H9 (cell line): ENCODE measurements at regions not wholly inside any gene's neighbourhood (a gene's known extent, or its start where the extent isn't known, plus 50 kb on each side); places are given as distances from the start of the nearest gene placed in this dataset.

Experiments
- DNase-seq: peaks from one replicate; pipeline ENCODE4 v3.0.0-alpha.2; 2017
- H2AFZ ChIP-seq: one replicate; pipeline ENCODE4 v1.6.1; 2013; ENCODE audit warnings: mild to moderate bottlenecking, low read length, control low read depth, moderate library complexity
- H2AK5ac ChIP-seq: 2 replicates; pipeline ENCODE4 v1.6.1; 2013; ENCODE audit warnings: low read length, control low read depth, mixed read lengths; ENCODE audit not compliant: insufficient read length
- H2BK120ac ChIP-seq: one replicate; pipeline ENCODE4 v1.6.1; 2013; ENCODE audit warnings: low read depth, mild to moderate bottlenecking, low read length, control low read depth, inconsistent platforms; ENCODE audit not compliant: poor library complexity, severe bottlenecking
- H2BK12ac ChIP-seq: 2 replicates; pipeline ENCODE4 v1.6.1; 2013; ENCODE audit warnings: low read length, control low read depth, mixed read lengths, low read depth; ENCODE audit not compliant: insufficient read length
- H2BK15ac ChIP-seq: 2 replicates; pipeline ENCODE4 v1.6.1; 2013; ENCODE audit warnings: low read depth, low read length, control low read depth
- H2BK20ac ChIP-seq: one replicate; pipeline ENCODE4 v1.6.1; 2013; ENCODE audit warnings: low read depth, mild to moderate bottlenecking, low read length, control low read depth, inconsistent platforms; ENCODE audit not compliant: poor library complexity, severe bottlenecking
- H2BK5ac ChIP-seq: 2 replicates; pipeline ENCODE4 v1.6.1; 2013; ENCODE audit warnings: low read length, control low read depth, mixed read lengths; ENCODE audit not compliant: insufficient read length
- H3K14ac ChIP-seq: 2 replicates; pipeline ENCODE4 v1.6.1; 2013; ENCODE audit warnings: low read length, control low read depth; ENCODE audit not compliant: insufficient read depth
- H3K18ac ChIP-seq: 2 replicates; pipeline ENCODE4 v1.6.1; 2013; ENCODE audit warnings: low read depth, mild to moderate bottlenecking, mixed read lengths, low read length, control low read depth; ENCODE audit not compliant: insufficient read length
- H3K23ac ChIP-seq: 2 replicates; pipeline ENCODE4 v1.6.1; 2013; ENCODE audit warnings: low read length, control low read depth, mixed read lengths, low read depth; ENCODE audit not compliant: insufficient read length
- H3K23me2 ChIP-seq: 2 replicates; pipeline ENCODE4 v1.6.1; 2013; ENCODE audit warnings: low read depth, mild to moderate bottlenecking, mixed read lengths, low read length, control low read depth; ENCODE audit not compliant: insufficient read length, poor library complexity, severe bottlenecking
- H3K27ac ChIP-seq: 2 replicates; pipeline ENCODE4 v1.5.1; 2013; ENCODE audit warnings: low read length, control low read depth, mixed read lengths, low read depth; ENCODE audit not compliant: insufficient read length
- H3K27me3 ChIP-seq: 2 replicates; pipeline ENCODE4 v1.6.1; 2013; ENCODE audit warnings: low read length, control low read depth, inconsistent platforms; ENCODE audit not compliant: insufficient read depth
- H3K4ac ChIP-seq: 2 replicates; pipeline ENCODE4 v1.6.1; 2013; ENCODE audit warnings: low read depth, mild to moderate bottlenecking, control low read depth, inconsistent platforms, low read length, moderate library complexity
- H3K4me1 ChIP-seq: 2 replicates; pipeline ENCODE4 v1.6.1; 2013; ENCODE audit warnings: low read length, control low read depth, inconsistent platforms; ENCODE audit not compliant: insufficient read depth
- H3K4me2 ChIP-seq: 2 replicates; pipeline ENCODE4 v1.6.1; 2013; ENCODE audit warnings: low read length, control low read depth, mixed read lengths; ENCODE audit not compliant: insufficient read length, insufficient read depth
- H3K56ac ChIP-seq: 2 replicates; pipeline ENCODE4 v1.6.1; 2013; ENCODE audit warnings: low read depth, mild to moderate bottlenecking, mixed read lengths, low read length, control low read depth; ENCODE audit not compliant: insufficient read length
- H3K79me1 ChIP-seq: 2 replicates; pipeline ENCODE4 v1.6.1; 2013; ENCODE audit warnings: low read depth, mild to moderate bottlenecking, moderate library complexity, low read length, control low read depth, inconsistent platforms; ENCODE audit not compliant: insufficient read depth, poor library complexity, severe bottlenecking
- H3K79me2 ChIP-seq: 2 replicates; pipeline ENCODE4 v1.6.1; 2013; ENCODE audit warnings: low read length, control low read depth, inconsistent platforms; ENCODE audit not compliant: insufficient read depth
- H3K9ac ChIP-seq: 2 replicates; pipeline ENCODE4 v1.6.1; 2013; ENCODE audit warnings: low read length, control low read depth, mixed read lengths; ENCODE audit not compliant: insufficient read length; ENCODE audit errors: extremely low read depth
- H3K9me3 ChIP-seq: one replicate; pipeline ENCODE4 v1.6.1; 2013; ENCODE audit warnings: low read depth, low read length, inconsistent platforms; ENCODE audit not compliant: control insufficient read depth
- H3T11ph ChIP-seq: one replicate; pipeline ENCODE4 v1.6.1; 2013; ENCODE audit warnings: mild to moderate bottlenecking, low read length, control low read depth, inconsistent platforms
- H4K20me1 ChIP-seq: one replicate; pipeline ENCODE4 v1.6.1; 2013; ENCODE audit not compliant: control insufficient read depth, insufficient read length, insufficient read depth
- H4K5ac ChIP-seq: 2 replicates; pipeline ENCODE4 v1.6.1; 2013; ENCODE audit warnings: low read depth, mild to moderate bottlenecking, mixed read lengths, low read length, control low read depth; ENCODE audit not compliant: insufficient read length
- H4K8ac ChIP-seq: replicated peaks from 2 replicates; pipeline ENCODE4 v1.6.1; 2013; ENCODE audit warnings: low read length, control low read depth, mixed read lengths, low read depth; ENCODE audit not compliant: insufficient read length
- H4K91ac ChIP-seq: 2 replicates; pipeline ENCODE4 v1.6.1; 2013; ENCODE audit warnings: low read depth, mild to moderate bottlenecking, moderate library complexity, mixed read lengths, low read length, control low read depth; ENCODE audit not compliant: insufficient read length
- H3K27ac Mint-ChIP-seq, 3 experiments: 2 replicates in 2 of 3; 3 replicates in 1 of 3; pipeline ENCODE4 v1.8.0; 2020 to 2021; ENCODE audit warnings: mixed read lengths in 3 of 3, mild to moderate bottlenecking in 1 of 3, moderate library complexity in 1 of 3
- H3K27me3 Mint-ChIP-seq: 2 replicates; pipeline ENCODE4 v1.8.0; 2021; ENCODE audit warnings: low read depth, mild to moderate bottlenecking, moderate library complexity, mixed read lengths
- H3K36me3 Mint-ChIP-seq, 3 experiments: 2 replicates in 2 of 3; 3 replicates in 1 of 3; pipeline ENCODE4 v1.8.0; 2020 to 2021; ENCODE audit warnings: low read depth in 3 of 3, mixed read lengths in 3 of 3; ENCODE audit not compliant: insufficient read depth in 1 of 3
- H3K4me1 Mint-ChIP-seq, 2 experiments: 2 replicates each; pipeline ENCODE4 v1.8.0; 2020; ENCODE audit warnings: mixed read lengths in 2 of 2
- H3K4me3 Mint-ChIP-seq, 2 experiments: 2 replicates in 1 of 2; 3 replicates in 1 of 2; pipeline ENCODE4 v1.8.0; 2020 to 2021; ENCODE audit warnings: mild to moderate bottlenecking in 2 of 2, mixed read lengths in 2 of 2, moderate library complexity in 1 of 2
- H3K9me3 Mint-ChIP-seq, 2 experiments: 2 replicates in 1 of 2; 3 replicates in 1 of 2; pipeline ENCODE4 v1.8.0; 2020; ENCODE audit warnings: mild to moderate bottlenecking in 2 of 2, mixed read lengths in 2 of 2, moderate library complexity in 1 of 2
- WGBS: extraction: QIAGEN DNeasy Blood & Tissue Kit; methylation state at CpG from one replicate; pipeline ENCODE4 v1.1.7; 2013; ENCODE audit warnings: missing lambda C conversion rate, low lambda C conversion rate, mixed read lengths; ENCODE audit not compliant: insufficient read length; ENCODE audit errors: extremely low coverage; 5-methylcytosine and 5-hydroxymethylcytosine counted together
- TF ChIP-seq, protein P1 (sequence below): fragments of 200-600 bp; sonication (generic); conservative IDR thresholded peaks from 3 replicates; pipeline ENCODE4 v1.8.0; 2021; ENCODE audit warnings: antibody characterized with exemption, mild to moderate bottlenecking

DNA sequence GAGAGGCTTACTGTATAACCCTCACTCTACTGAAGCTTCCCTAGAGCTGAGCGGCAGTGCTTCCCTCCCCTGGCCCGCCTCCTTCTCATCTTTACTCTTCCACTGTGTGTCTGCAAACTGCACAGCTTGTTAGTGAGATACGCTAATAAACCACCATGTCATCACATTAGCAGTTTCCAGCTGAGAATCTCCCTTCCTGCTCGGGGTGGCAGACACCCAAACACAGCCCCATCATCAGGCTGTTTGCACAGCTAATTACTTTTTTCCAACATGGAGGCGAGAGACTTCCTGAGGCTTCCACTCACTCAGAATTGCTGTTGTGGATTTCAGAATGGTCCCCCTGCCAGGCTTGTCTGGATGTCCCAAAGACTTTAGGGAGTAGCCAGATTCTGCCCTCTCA is 444.9 kb upstream of the SULF2 start:
- no peak overlapping the region for H3K27ac Mint-ChIP-seq
- no peak overlapping the region for H4K8ac ChIP-seq
- H3K9me3 Mint-ChIP-seq = peaks cover 4 to 9% of the 10 kb centered on the region in 2 experiments; a peak in 4 of 5 replicates
- no peak for DNase-seq
- H2BK120ac ChIP-seq = no peak overlapping the region
- H2AFZ ChIP-seq = no peak overlapping the region
- H3K36me3 Mint-ChIP-seq = peaks cover 0 to 4% (median 3%) of the 10 kb centered on the region in 3 experiments; a peak in 2 of 7 replicates
- no peak overlapping the region for H4K91ac ChIP-seq
- no peaks in the 10 kb centered on the region; the same call in 1 of the 2 replicates for H3K27me3 Mint-ChIP-seq
- no peaks in the 10 kb centered on the region for H3K4me1 Mint-ChIP-seq
- no peaks in the 10 kb centered on the region for H3K23me2 ChIP-seq
- H3K4me1 ChIP-seq = no peaks in the 10 kb centered on the region
- H3K23ac ChIP-seq = no peak overlapping the region
- H4K5ac ChIP-seq = no peak overlapping the region
- no peak overlapping the region for H3T11ph ChIP-seq
- no peak overlapping the region for H3K56ac ChIP-seq
- H3K18ac ChIP-seq = no peak overlapping the region
- H2AK5ac ChIP-seq = no peak overlapping the region
- no peak overlapping the region for H3K4me2 ChIP-seq
- no peaks in the 10 kb centered on the region for H4K20me1 ChIP-seq
- no peak overlapping the region for H2BK20ac ChIP-seq
- H3K9ac ChIP-seq = no peak overlapping the region
- no peak overlapping the region for H3K4me3 Mint-ChIP-seq
- no peak overlapping the region for H3K27ac ChIP-seq
- H2BK5ac ChIP-seq = no peak overlapping the region
- WGBS = no CpG with 5 or more reads among the region's 5 CpGs
- no peak overlapping the region for H2BK15ac ChIP-seq
- H3K79me2 ChIP-seq = no peaks in the 10 kb centered on the region
- H2BK12ac ChIP-seq = no peak overlapping the region
- TF ChIP-seq, protein P1, sequence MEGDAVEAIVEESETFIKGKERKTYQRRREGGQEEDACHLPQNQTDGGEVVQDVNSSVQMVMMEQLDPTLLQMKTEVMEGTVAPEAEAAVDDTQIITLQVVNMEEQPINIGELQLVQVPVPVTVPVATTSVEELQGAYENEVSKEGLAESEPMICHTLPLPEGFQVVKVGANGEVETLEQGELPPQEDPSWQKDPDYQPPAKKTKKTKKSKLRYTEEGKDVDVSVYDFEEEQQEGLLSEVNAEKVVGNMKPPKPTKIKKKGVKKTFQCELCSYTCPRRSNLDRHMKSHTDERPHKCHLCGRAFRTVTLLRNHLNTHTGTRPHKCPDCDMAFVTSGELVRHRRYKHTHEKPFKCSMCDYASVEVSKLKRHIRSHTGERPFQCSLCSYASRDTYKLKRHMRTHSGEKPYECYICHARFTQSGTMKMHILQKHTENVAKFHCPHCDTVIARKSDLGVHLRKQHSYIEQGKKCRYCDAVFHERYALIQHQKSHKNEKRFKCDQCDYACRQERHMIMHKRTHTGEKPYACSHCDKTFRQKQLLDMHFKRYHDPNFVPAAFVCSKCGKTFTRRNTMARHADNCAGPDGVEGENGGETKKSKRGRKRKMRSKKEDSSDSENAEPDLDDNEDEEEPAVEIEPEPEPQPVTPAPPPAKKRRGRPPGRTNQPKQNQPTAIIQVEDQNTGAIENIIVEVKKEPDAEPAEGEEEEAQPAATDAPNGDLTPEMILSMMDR = no peak
- no peaks in the 10 kb centered on the region for H3K27me3 ChIP-seq
- no peaks in the 10 kb centered on the region for H3K9me3 ChIP-seq
- no peaks in the 10 kb centered on the region for H3K79me1 ChIP-seq
- H3K4ac ChIP-seq = no peak overlapping the region
- no peak overlapping the region for H3K14ac ChIP-seq
